ENCODE measurements at regions not wholly inside any gene's neighbourhood (a gene's known extent, or its start where the extent isn't known, plus 50 kb on each side); places are given as distances from the start of the nearest gene placed in this dataset.

- no peak for DNase-seq
Observed at GRCh38 chr13:31081316-31081715, 80.4 kb downstream of the HSPH1 start.

- no peak for DNase-seq
Observed at GRCh38 chr13:31074756-31075155, 86.9 kb downstream of the HSPH1 start.

- DNase-seq = peak; percentile 84
Observed at GRCh38 chr13:31073859-31074718, 87.6 kb downstream of the HSPH1 start.

GRCh38 chr13:31072041-31072440 is 89.7 kb downstream of the HSPH1 start:
- DNase-seq = no peak

- no peak for DNase-seq
Observed at GRCh38 chr13:31069808-31070534, 91.7 kb downstream of the HSPH1 start.

- DNase-seq = no peak
Observed at GRCh38 chr13:31068119-31068423, 93.6 kb downstream of the HSPH1 start.

GRCh38 chr13:31067416-31068118 is 94.1 kb downstream of the HSPH1 start:
- DNase-seq = no peak

GRCh38 chr13:31064636-31065035 is 97.1 kb downstream of the HSPH1 start:
- DNase-seq = no peak

GRCh38 chr13:31063772-31064171 is 97.9 kb downstream of the HSPH1 start:
- DNase-seq = peak; percentile 61

GRCh38 chr13:31060655-31061054 is 101.0 kb downstream of the HSPH1 start:
- no peak for DNase-seq

- DNase-seq = no peak
Observed at GRCh38 chr13:31060220-31060619, 101.5 kb downstream of the HSPH1 start.

GRCh38 chr13:31057403-31058033 is 104.2 kb downstream of the HSPH1 start:
- DNase-seq = no peak

- DNase-seq = peak; percentile 61
Observed at GRCh38 chr13:31056644-31057271, 104.9 kb downstream of the HSPH1 start.

GRCh38 chr13:31055589-31055988 is 106.1 kb downstream of the HSPH1 start:
- DNase-seq = no peak

- no peak for DNase-seq
Observed at GRCh38 chr13:31054632-31055031, 107.1 kb downstream of the HSPH1 start.

- no peak for DNase-seq
Observed at GRCh38 chr13:31053896-31054295, 107.8 kb downstream of the HSPH1 start.

- no peak for DNase-seq
Observed at GRCh38 chr13:31053091-31053490, 108.6 kb downstream of the HSPH1 start.

GRCh38 chr13:31052478-31052877 is 109.2 kb downstream of the HSPH1 start:
- no peak for DNase-seq

GRCh38 chr13:31051999-31052398 is 109.7 kb downstream of the HSPH1 start:
- DNase-seq = no peak

- DNase-seq = peak; percentile 48
Observed at GRCh38 chr13:31050486-31051400, 111.0 kb downstream of the HSPH1 start.

GRCh38 chr13:31049833-31050232 is 111.9 kb downstream of the HSPH1 start:
- no peak for DNase-seq

GRCh38 chr13:31049083-31049482 is 112.6 kb downstream of the HSPH1 start:
- DNase-seq = no peak
